ENCODE measurements at regions not wholly inside any gene's neighbourhood (a gene's known extent, or its start where the extent isn't known, plus 50 kb on each side); places are given as distances from the start of the nearest gene placed in this dataset.

DNA sequence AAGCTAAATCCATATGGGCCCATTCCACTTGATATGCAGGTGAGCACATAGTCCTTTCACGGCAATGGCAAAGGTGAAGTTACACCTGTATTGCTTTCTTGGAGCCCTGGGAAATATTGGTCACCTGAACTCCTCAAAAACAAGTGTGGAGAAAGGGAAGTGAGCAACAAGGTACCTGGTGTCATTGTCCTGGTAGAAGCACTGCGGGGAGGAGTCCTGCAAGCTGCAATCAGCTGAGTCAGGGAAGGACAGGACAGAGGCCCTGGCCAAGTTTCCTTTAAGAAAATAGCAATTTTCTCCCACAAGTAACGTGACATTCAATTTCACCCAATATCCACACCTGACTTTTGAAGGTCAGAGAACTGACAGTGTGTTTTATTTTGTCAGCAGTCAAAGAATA is 389.1 kb downstream of the IRS2 start:
- H3K4me1 ChIP-seq, result no peaks in the 10 kb centered on the region
- DNase-seq, result no peak
- no peaks in the 10 kb centered on the region for H3K9me3 ChIP-seq
- TF ChIP-seq, protein P1, sequence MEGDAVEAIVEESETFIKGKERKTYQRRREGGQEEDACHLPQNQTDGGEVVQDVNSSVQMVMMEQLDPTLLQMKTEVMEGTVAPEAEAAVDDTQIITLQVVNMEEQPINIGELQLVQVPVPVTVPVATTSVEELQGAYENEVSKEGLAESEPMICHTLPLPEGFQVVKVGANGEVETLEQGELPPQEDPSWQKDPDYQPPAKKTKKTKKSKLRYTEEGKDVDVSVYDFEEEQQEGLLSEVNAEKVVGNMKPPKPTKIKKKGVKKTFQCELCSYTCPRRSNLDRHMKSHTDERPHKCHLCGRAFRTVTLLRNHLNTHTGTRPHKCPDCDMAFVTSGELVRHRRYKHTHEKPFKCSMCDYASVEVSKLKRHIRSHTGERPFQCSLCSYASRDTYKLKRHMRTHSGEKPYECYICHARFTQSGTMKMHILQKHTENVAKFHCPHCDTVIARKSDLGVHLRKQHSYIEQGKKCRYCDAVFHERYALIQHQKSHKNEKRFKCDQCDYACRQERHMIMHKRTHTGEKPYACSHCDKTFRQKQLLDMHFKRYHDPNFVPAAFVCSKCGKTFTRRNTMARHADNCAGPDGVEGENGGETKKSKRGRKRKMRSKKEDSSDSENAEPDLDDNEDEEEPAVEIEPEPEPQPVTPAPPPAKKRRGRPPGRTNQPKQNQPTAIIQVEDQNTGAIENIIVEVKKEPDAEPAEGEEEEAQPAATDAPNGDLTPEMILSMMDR (IDR thresholded peaks at IDR 0.05), result no peak
- intact Hi-C loops (cut with DNase I; ENCODE audit: low total_unique reads), result no loop called here
- H3K36me3 ChIP-seq, result no peaks in the 10 kb centered on the region
- no peak overlapping the region for H3K27ac ChIP-seq
- no peaks in the 10 kb centered on the region for H3K27me3 ChIP-seq
- H3K4me3 ChIP-seq, result no peak overlapping the region

DNA sequence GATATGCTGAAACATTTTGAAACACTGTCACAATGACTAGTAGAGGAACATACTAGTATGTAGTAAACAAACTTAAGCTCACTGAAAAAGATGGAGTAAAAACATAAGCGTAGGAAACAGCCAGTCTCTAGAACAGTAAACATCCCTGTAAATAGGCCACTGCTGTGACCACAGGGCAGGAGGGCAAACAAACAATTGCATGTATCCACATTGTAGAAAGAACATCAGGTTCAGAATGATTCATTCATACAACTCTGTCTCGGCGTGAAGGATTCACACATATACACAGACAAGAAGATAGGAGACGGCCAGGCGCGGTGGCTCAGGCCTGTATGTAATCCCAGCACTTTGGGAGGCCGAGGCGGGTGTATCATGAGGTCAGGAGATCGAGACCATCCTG is 390.1 kb downstream of the IRS2 start:
- Histone ChIP-seq H3K27me3 (no peaks in the 10 kb centered on the region), H3K36me3 (no peaks in the 10 kb centered on the region), H3K4me1 (no peaks in the 10 kb centered on the region), H3K9me3 (no peaks in the 10 kb centered on the region), H3K4me3 (no peak overlapping the region), H3K27ac (no peak overlapping the region)
- no peak for DNase-seq
- intact Hi-C loops (cut with DNase I; ENCODE audit: low total_unique reads), result no loop called here
- TF ChIP-seq, protein P1 (IDR thresholded peaks at IDR 0.05), result no peak

DNA sequence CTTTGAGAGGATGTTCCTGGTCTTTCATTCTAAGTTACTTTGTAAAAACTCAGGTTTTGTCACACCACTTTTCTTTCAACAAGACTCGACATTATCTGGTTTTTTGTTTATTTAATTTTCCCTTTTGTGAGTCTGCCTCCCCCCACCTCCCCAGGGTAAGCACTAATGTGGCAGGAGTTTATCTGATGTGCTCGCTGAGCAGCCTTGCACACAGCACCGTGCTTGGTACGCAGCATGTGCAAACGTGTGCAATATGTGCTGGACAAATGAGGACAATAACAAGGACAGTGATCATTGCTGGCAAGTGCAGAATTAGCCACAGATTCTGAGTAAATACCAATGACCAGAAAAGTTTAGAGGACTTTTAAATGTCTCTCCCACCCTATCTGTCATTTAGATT is 391.4 kb downstream of the IRS2 start:
- DNase-seq, result no peak
- Histone ChIP-seq H3K4me1 (no peaks in the 10 kb centered on the region), H3K9me3 (no peaks in the 10 kb centered on the region), H3K36me3 (no peaks in the 10 kb centered on the region), H3K27me3 (no peaks in the 10 kb centered on the region), H3K4me3 (no peak overlapping the region), H3K27ac (no peak overlapping the region)
- intact Hi-C loops (cut with DNase I; ENCODE audit: low total_unique reads), result no loop called here
- TF ChIP-seq, protein P1 (IDR thresholded peaks at IDR 0.05), result no peak

DNA sequence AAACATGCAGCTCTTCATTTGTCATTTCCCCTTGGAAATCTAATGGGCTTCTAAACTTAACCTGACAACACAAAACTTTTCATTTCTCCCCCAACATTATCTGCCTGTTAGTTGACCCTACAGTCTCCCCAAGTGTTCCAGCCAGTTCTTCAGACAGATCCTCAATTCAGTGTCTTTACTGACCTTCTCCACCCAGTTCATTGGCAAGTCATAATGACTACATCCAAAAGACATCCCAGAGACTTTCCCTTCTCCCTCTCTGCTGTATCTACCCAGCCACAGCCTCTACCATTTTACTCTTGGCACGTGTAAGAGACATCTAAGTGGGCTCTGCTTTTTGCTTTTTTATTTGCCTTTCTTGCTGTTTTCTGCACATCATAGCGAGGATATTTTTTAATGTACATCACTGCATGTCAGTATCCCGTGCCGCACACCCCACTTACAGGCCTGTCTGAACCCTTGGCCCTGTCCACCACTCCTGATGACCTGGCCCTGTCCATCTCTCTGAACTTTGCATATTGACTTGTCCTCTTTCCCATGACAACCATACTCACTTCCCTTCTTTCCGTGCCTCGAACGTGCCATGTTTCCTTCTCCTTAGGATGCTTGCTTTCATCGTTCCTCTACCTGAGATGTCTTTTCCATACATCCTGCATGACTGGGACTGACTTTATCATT is 391.9 kb downstream of the IRS2 start:
- TF ChIP-seq, protein P1 (IDR thresholded peaks at IDR 0.05), result no peak
- no peaks in the 10 kb centered on the region for H3K36me3 ChIP-seq
- H3K4me3 ChIP-seq, result no peak overlapping the region
- intact Hi-C loops (cut with DNase I; ENCODE audit: low total_unique reads), result no loop called here
- H3K27me3 ChIP-seq, result no peaks in the 10 kb centered on the region
- no peak for DNase-seq
- H3K4me1 ChIP-seq, result no peaks in the 10 kb centered on the region
- H3K27ac ChIP-seq, result no peak overlapping the region
- no peaks in the 10 kb centered on the region for H3K9me3 ChIP-seq

DNA sequence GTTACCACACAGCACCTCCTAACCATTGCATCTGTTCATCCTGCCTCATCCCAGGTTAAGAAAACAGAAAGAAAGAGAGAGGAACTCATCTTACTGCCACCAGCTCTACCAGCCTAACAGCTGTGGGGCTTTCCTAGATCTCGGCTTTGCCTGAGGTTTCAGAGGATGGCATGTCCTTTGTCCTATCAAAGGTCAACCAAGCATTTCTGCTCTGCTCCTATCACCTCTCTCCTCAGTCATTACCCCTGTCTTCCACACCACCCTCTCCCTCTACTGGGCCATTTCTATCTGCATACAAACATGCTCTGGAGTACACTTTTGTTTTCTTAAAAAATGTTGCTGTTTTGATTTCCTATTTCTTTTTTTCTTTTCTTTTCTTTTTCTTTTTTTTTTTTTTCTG is 393.3 kb downstream of the IRS2 start:
- intact Hi-C loops (cut with DNase I; ENCODE audit: low total_unique reads), result no loop called here
- H3K4me1 ChIP-seq, result no peaks in the 10 kb centered on the region
- no peak overlapping the region for H3K4me3 ChIP-seq
- H3K36me3 ChIP-seq, result no peaks in the 10 kb centered on the region
- DNase-seq, result no peak
- H3K27me3 ChIP-seq, result no peaks in the 10 kb centered on the region
- H3K27ac ChIP-seq, result no peak overlapping the region
- TF ChIP-seq, protein P1 (IDR thresholded peaks at IDR 0.05), result no peak
- no peaks in the 10 kb centered on the region for H3K9me3 ChIP-seq

DNA sequence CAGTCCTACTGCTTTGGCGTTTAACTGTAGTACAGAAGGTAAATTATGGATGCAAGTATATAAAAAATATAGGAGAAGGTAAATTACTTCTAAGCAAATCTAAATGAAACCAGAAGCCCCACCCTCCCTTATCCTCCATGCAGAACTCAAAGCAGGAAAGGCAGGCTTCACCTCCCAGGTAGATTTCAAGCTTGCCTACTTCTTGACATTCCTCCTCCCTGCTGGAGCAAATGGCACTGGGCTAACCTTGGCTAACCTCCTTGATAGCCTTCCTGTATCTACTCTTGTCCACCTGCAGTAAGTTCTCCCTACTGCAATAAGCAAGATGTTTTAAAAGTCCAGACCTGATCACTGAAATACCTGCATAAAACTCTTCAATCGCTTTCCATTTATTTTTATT is 396.0 kb downstream of the IRS2 start:
- no peaks in the 10 kb centered on the region for H3K4me1 ChIP-seq
- H3K27me3 ChIP-seq, result no peaks in the 10 kb centered on the region
- no peaks in the 10 kb centered on the region for H3K9me3 ChIP-seq
- H3K27ac ChIP-seq, result no peak overlapping the region
- TF ChIP-seq, protein P1 (IDR thresholded peaks at IDR 0.05), result no peak
- H3K36me3 ChIP-seq, result no peaks in the 10 kb centered on the region
- no peak for DNase-seq
- no peak overlapping the region for H3K4me3 ChIP-seq
- intact Hi-C loops (cut with DNase I; ENCODE audit: low total_unique reads), result no loop called here
